GM12878 (cell line): ENCODE measurements at regions not wholly inside any gene's neighbourhood (a gene's known extent, or its start where the extent isn't known, plus 50 kb on each side); places are given as distances from the start of the nearest gene placed in this dataset.

ENCODE experiments used
- CHD4 ChIP-seq: fragments of 200-600 bp; sonication (generic); IDR thresholded peaks from 2 replicates; pipeline ENCODE4 v1.6.1; 2016; ENCODE audit warnings: mild to moderate bottlenecking
- CTCF ChIP-seq, 3 experiments: IDR thresholded peaks in 2 of 3; conservative IDR thresholded peaks in 1 of 3; 2 replicates each; pipeline ENCODE4 v1.5.1; 2011; ENCODE audit warnings: low read depth in 3 of 3, low read length in 3 of 3, mild to moderate bottlenecking in 3 of 3, control low read depth in 2 of 3, moderate library complexity in 2 of 3, inconsistent platforms in 1 of 3, mixed read lengths in 1 of 3; ENCODE audit not compliant: control insufficient read depth in 2 of 3, insufficient read depth in 1 of 3; ENCODE audit errors: extremely low read depth in 1 of 3
- CUX1 ChIP-seq: IDR thresholded peaks from 2 replicates; pipeline ENCODE4 v1.6.1; 2012; ENCODE audit warnings: improper control_type of control experiment, low read depth, low read length; ENCODE audit not compliant: insufficient replicate concordance
- EZH2 ChIP-seq: IDR thresholded peaks from 2 replicates; pipeline ENCODE4 v1.6.1; 2012; ENCODE audit warnings: low read depth, mild to moderate bottlenecking, control low read depth, inconsistent platforms, low read length, borderline replicate concordance; ENCODE audit not compliant: control insufficient read depth
- FOXM1 ChIP-seq: IDR thresholded peaks from 2 replicates; pipeline ENCODE4 v1.6.1; 2012; ENCODE audit warnings: low read depth, mild to moderate bottlenecking, inconsistent platforms, low read length, moderate library complexity
- MYC ChIP-seq: IDR thresholded peaks from 2 replicates; pipeline ENCODE4 v1.6.1; 2011; ENCODE audit warnings: mild to moderate bottlenecking, low read length, moderate library complexity, inconsistent platforms; ENCODE audit not compliant: insufficient read depth, insufficient replicate concordance, insufficient read length, severe bottlenecking
- POLR2A ChIP-seq: IDR thresholded peaks from 2 replicates; pipeline ENCODE4 v1.6.1; 2011; ENCODE audit warnings: low read depth, mild to moderate bottlenecking, low read length
- REST ChIP-seq: IDR thresholded peaks from 2 replicates; pipeline ENCODE4 v1.6.1; 2012; ENCODE audit warnings: mild to moderate bottlenecking, low read depth, low read length
- TAF1 ChIP-seq: IDR thresholded peaks from 2 replicates; pipeline ENCODE4 v1.6.1; 2011; ENCODE audit warnings: mild to moderate bottlenecking, low read depth, low read length, borderline replicate concordance
- TARDBP ChIP-seq: IDR thresholded peaks from 2 replicates; pipeline ENCODE4 v1.6.1; 2016; ENCODE audit warnings: borderline replicate concordance

- no peak for TF ChIP-seq CTCF (IDR thresholded peaks at IDR 0.05 in 2 of 3, conservative IDR thresholded peaks at IDR 0.05 in 1 of 3; ENCODE audit: control insufficient read depth in 2 of 3, extremely low read depth in 1 of 3, insufficient read depth in 1 of 3, low read depth in 3 of 3, low read length in 3 of 3)
- no peak for TF ChIP-seq REST
- no peak for TF ChIP-seq EZH2
- TF ChIP-seq MYC, result no peak
- no peak for TF ChIP-seq FOXM1
- TF ChIP-seq CUX1, result no peak
- no peak for TF ChIP-seq POLR2A
- no peak for TF ChIP-seq TARDBP
- no peak for TF ChIP-seq CHD4
- TF ChIP-seq TAF1, result no peak
These were observed 136.5 kb upstream of the CRY1 start for GRCh38 chr12:107229827-107230226.
